ENCODE measurements at regions not wholly inside any gene's neighbourhood (a gene's known extent, or its start where the extent isn't known, plus 50 kb on each side); places are given as distances from the start of the nearest gene placed in this dataset.
A peak's percentile ranks its signal among the peaks of the same experiment; 100 is the strongest.

DNA sequence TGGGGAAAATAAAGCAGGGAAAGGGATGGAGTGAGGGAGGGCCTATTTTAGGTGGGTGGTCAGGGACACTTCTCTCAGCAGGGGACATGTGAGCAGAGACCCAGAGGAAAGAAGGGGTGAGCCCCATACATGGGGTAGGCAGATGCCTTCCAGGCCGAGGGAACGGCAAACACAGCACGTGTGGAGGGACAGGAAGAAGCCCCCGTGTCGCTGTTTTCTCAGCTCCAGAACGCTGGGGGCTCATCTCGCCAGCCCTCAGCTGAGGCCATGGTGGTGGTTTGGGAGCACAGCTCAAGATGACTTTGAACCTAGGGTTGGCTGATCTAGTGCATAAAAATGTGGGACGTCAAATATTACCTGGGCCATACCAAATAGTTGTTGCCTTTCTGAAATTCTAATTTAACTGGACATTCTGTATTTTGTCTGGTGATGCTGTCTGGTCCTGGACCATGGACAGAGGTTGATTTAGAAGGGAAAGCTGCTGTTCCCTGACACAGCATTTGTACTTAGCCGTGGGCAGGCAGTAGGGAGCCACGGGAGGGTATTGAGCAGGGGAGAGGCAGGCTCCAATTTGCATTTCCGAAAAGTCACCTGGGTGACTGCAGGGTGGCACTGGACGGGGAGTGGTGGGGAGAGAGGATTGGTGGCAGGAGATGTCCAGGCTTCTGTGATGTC lies 53.1 kb upstream of the RUNX3 start:
- intact Hi-C loops (cut with DNase I), result no loop called here
- peak in 3 of 10 donors; percentile 12 to 71 (median 43) for DNase-seq

DNA sequence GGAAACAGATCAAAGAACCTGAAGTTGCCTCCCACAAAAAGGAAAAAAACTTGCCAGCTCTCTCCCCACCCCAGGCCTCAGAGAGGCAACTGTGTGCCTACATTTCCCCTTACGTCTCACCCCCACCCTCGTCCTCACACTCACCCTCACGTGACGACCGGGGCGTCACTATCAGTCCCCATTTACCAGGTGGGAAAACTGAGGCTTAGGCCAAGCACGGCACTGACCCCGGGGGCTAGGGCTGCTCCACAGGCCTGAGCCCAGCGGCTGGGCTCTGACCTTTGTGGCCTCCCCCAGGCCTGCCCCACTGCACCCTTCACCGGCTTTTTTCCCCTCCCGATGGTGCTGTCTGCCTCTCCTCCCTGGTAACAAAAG lies 51.5 kb upstream of the RUNX3 start:
- peak in 3 of 10 donors; percentile 4 to 51 (median 50) for DNase-seq
- intact Hi-C loops (cut with DNase I), result no loop called here

DNA sequence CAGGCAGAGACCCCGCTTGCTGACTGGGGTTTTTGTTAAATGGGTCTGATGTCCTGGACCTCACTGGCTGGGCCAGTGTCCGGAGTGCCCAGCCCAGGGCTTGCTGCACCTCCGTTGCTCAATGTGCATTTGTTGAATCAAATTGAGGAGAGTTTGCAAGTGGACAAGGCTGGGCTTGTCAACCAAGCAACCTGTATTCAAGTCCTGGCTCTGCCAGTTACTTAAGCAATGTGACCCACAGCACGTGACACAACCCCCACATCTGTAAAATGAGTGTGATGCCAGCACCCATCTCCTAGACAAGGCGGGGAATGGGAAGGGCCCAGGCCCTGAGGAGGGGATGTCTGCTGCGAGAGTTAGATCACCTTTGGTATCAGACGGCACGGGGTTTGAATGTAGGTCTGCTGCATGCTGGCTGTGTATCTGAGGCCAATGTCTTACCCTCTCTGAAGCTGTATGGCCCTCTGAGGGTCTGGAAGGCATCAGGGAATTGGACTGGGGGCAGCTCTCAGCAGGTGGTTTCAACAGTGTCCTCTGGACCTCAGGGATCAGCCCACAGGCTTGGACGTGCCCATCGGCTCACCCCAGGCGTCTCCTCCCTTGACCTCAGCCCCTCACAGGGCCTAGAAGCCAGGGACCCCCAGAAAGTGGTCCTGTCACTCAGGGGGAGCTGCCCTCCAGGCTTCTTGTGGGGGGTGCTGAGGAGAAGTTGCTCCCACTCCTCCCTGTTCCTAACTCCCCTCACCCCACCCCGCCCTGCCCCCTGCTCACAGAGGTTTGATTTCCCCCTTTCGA lies 51.0 kb upstream of the RUNX3 start:
- DNase-seq, result peak in 3 of 10 donors; percentile 8 to 70 (median 36)
- intact Hi-C loops (cut with DNase I), result no loop called here
